ENCODE measurements at regions not wholly inside any gene's neighbourhood (a gene's known extent, or its start where the extent isn't known, plus 50 kb on each side); places are given as distances from the start of the nearest gene placed in this dataset.

DNA sequence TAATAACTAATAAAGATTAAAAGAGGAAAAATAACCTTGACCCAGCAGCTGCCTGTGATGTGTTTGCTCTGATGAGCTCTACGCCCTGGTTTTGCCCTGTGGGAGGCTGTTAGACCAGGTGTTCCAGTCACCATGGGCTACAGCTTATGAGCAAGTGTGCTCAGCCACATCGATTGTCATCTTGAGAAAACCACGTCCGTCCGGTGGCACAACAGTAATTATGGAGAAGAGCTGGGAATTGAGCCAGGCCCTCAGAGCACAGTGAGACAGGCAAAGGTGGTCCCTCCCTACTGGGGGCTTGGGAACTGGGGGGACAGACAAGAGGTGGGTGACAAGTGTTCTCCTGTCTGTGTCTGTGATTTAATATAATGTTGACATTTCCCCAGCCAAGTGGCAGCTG lies 420.5 kb downstream of the MATN1 start:
- no peak overlapping the region for H2AFZ ChIP-seq (ENCODE audit: low read length)
- no peak overlapping the region for H3K4me3 ChIP-seq (replicated peaks in 1 of 3; ENCODE audit: insufficient read depth in 1 of 3, low read depth in 2 of 3, low read length in 3 of 3)
- BruUV-seq (replicated peaks) = no TSS peak
- ChIA-PET POLR2A (no interaction called here), CTCF (ENCODE audit: low intra/inter-chr PET ratio, low total read pairs) (no interaction called here)
- no peaks in the 10 kb centered on the region for H3K27me3 ChIP-seq (ENCODE audit: control insufficient read depth in 1 of 2, insufficient read depth in 2 of 2, low read length in 2 of 2)
- no peaks in the 10 kb centered on the region for H3K79me2 ChIP-seq (ENCODE audit: insufficient read depth, low read length)
- ATAC-seq (no peak), DNase-seq (ENCODE audit: low spot score) (no peak), FAIRE-seq (no peak)
- 20% methylated on average over 5 of the region's 5 CpGs for WGBS (ENCODE audit: low lambda C conversion rate)
- H3K36me3 ChIP-seq (replicated peaks in 1 of 2; ENCODE audit: control insufficient read depth in 1 of 2, insufficient read depth in 2 of 2, low read length in 2 of 2) = no peaks in the 10 kb centered on the region
- no peak overlapping the region for H3K4me2 ChIP-seq (ENCODE audit: low read depth, low read length)
- H3K9ac ChIP-seq (ENCODE audit: insufficient read depth, low read depth, low read length) = no peak overlapping the region
- H3K27ac ChIP-seq (ENCODE audit: extremely low read length, insufficient read depth, low read length) = no peak overlapping the region
- in situ Hi-C loops (cut with HindIII; ENCODE audit: extremely low pct_ligation_motif_present, low pct_unique_long_range_greater_than_20kb) (no loop called here), intact Hi-C loops (cut with micrococcal nuclease; ENCODE audit: unreplicated experiment) (no loop called here)
- no peaks in the 10 kb centered on the region for H3K9me3 ChIP-seq (ENCODE audit: low read length)
- H4K20me1 ChIP-seq (ENCODE audit: insufficient read depth, low read length) = no peaks in the 10 kb centered on the region
- H3K4me1 ChIP-seq (ENCODE audit: insufficient read depth, low read length) = no peaks in the 10 kb centered on the region
- no peak for TF ChIP-seq ZNF75D (CRISPR knock-in tag; IDR thresholded peaks at IDR 0.05; ENCODE audit: borderline replicate concordance)
- TF ChIP-seq, protein P1, sequence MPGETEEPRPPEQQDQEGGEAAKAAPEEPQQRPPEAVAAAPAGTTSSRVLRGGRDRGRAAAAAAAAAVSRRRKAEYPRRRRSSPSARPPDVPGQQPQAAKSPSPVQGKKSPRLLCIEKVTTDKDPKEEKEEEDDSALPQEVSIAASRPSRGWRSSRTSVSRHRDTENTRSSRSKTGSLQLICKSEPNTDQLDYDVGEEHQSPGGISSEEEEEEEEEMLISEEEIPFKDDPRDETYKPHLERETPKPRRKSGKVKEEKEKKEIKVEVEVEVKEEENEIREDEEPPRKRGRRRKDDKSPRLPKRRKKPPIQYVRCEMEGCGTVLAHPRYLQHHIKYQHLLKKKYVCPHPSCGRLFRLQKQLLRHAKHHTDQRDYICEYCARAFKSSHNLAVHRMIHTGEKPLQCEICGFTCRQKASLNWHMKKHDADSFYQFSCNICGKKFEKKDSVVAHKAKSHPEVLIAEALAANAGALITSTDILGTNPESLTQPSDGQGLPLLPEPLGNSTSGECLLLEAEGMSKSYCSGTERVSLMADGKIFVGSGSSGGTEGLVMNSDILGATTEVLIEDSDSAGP (CRISPR knock-in tag; IDR thresholded peaks at IDR 0.05; ENCODE audit: borderline replicate concordance) = no peak
- TF ChIP-seq, protein P2, sequence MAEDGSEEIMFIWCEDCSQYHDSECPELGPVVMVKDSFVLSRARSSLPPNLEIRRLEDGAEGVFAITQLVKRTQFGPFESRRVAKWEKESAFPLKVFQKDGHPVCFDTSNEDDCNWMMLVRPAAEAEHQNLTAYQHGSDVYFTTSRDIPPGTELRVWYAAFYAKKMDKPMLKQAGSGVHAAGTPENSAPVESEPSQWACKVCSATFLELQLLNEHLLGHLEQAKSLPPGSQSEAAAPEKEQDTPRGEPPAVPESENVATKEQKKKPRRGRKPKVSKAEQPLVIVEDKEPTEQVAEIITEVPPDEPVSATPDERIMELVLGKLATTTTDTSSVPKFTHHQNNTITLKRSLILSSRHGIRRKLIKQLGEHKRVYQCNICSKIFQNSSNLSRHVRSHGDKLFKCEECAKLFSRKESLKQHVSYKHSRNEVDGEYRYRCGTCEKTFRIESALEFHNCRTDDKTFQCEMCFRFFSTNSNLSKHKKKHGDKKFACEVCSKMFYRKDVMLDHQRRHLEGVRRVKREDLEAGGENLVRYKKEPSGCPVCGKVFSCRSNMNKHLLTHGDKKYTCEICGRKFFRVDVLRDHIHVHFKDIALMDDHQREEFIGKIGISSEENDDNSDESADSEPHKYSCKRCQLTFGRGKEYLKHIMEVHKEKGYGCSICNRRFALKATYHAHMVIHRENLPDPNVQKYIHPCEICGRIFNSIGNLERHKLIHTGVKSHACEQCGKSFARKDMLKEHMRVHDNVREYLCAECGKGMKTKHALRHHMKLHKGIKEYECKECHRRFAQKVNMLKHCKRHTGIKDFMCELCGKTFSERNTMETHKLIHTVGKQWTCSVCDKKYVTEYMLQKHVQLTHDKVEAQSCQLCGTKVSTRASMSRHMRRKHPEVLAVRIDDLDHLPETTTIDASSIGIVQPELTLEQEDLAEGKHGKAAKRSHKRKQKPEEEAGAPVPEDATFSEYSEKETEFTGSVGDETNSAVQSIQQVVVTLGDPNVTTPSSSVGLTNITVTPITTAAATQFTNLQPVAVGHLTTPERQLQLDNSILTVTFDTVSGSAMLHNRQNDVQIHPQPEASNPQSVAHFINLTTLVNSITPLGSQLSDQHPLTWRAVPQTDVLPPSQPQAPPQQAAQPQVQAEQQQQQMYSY (CRISPR knock-in tag; IDR thresholded peaks at IDR 0.05) = no peak
- no peak for TF ChIP-seq HMGA1 (CRISPR knock-in tag; conservative IDR thresholded peaks at IDR 0.05)
- no peak for TF ChIP-seq NR2F1 (CRISPR knock-in tag; IDR thresholded peaks at IDR 0.05)
- TF ChIP-seq ZNF749 (CRISPR knock-in tag; IDR thresholded peaks at IDR 0.05; ENCODE audit: borderline replicate concordance) = no peak
- TF ChIP-seq KLF16 (CRISPR knock-in tag; IDR thresholded peaks at IDR 0.05) = no peak
- TF ChIP-seq, protein P3, sequence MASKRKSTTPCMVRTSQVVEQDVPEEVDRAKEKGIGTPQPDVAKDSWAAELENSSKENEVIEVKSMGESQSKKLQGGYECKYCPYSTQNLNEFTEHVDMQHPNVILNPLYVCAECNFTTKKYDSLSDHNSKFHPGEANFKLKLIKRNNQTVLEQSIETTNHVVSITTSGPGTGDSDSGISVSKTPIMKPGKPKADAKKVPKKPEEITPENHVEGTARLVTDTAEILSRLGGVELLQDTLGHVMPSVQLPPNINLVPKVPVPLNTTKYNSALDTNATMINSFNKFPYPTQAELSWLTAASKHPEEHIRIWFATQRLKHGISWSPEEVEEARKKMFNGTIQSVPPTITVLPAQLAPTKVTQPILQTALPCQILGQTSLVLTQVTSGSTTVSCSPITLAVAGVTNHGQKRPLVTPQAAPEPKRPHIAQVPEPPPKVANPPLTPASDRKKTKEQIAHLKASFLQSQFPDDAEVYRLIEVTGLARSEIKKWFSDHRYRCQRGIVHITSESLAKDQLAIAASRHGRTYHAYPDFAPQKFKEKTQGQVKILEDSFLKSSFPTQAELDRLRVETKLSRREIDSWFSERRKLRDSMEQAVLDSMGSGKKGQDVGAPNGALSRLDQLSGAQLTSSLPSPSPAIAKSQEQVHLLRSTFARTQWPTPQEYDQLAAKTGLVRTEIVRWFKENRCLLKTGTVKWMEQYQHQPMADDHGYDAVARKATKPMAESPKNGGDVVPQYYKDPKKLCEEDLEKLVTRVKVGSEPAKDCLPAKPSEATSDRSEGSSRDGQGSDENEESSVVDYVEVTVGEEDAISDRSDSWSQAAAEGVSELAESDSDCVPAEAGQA (IDR thresholded peaks at IDR 0.05; ENCODE audit: low read depth) = no peak
- TF ChIP-seq, protein P3 (CRISPR knock-in tag; IDR thresholded peaks at IDR 0.05; ENCODE audit: borderline replicate concordance) = no peak
- TF ChIP-seq SMARCE1 (IDR thresholded peaks at IDR 0.05; ENCODE audit: borderline replicate concordance) = no peak
- TF ChIP-seq SAP130 (CRISPR knock-in tag; IDR thresholded peaks at IDR 0.05; ENCODE audit: low read depth) = no peak
- TF ChIP-seq, protein P4, sequence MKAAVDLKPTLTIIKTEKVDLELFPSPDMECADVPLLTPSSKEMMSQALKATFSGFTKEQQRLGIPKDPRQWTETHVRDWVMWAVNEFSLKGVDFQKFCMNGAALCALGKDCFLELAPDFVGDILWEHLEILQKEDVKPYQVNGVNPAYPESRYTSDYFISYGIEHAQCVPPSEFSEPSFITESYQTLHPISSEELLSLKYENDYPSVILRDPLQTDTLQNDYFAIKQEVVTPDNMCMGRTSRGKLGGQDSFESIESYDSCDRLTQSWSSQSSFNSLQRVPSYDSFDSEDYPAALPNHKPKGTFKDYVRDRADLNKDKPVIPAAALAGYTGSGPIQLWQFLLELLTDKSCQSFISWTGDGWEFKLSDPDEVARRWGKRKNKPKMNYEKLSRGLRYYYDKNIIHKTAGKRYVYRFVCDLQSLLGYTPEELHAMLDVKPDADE (CRISPR knock-in tag; IDR thresholded peaks at IDR 0.05) = no peak
- no peak for TF ChIP-seq CCDC6 (CRISPR knock-in tag; IDR thresholded peaks at IDR 0.05)
